Inflammatory macrophage (primary cell): ENCODE measurements at regions not wholly inside any gene's neighbourhood (a gene's known extent, or its start where the extent isn't known, plus 50 kb on each side); places are given as distances from the start of the nearest gene placed in this dataset.

Experiments used
- DNase-seq, 2 donors: peaks; one replicate each; pipeline ENCODE4 v3.0.0-alpha.2; 2020 to 2022

GRCh38 chr12:46131732-46132469 lies 136.9 kb downstream of the SLC38A1 start:
- DNase-seq, result no peak

GRCh38 chr12:46127656-46128055 lies 137.3 kb upstream of the SCAF11 start:
- no peak for DNase-seq

GRCh38 chr12:46126050-46126727 lies 135.8 kb upstream of the SCAF11 start:
- no peak for DNase-seq

- DNase-seq, result peak; percentile 43 to 57
Measured at GRCh38 chr12:46124848-46125619, 134.7 kb upstream of the SCAF11 start.

- no peak for DNase-seq
Measured at GRCh38 chr12:46124132-46124847, 133.9 kb upstream of the SCAF11 start.

- no peak for DNase-seq
Measured at GRCh38 chr12:46112364-46112763, 122.0 kb upstream of the SCAF11 start.

GRCh38 chr12:46111715-46112114 lies 121.3 kb upstream of the SCAF11 start:
- DNase-seq, result no peak

GRCh38 chr12:46110928-46111699 lies 120.7 kb upstream of the SCAF11 start:
- no peak for DNase-seq

GRCh38 chr12:46110223-46110611 lies 119.8 kb upstream of the SCAF11 start:
- no peak for DNase-seq

- DNase-seq, result no peak
Measured at GRCh38 chr12:46109343-46110222, 119.2 kb upstream of the SCAF11 start.

GRCh38 chr12:46108721-46109120 lies 118.3 kb upstream of the SCAF11 start:
- DNase-seq, result no peak

- no peak for DNase-seq
Measured at GRCh38 chr12:46107591-46107990, 117.2 kb upstream of the SCAF11 start.

- DNase-seq, result no peak
Measured at GRCh38 chr12:46105735-46106134, 115.4 kb upstream of the SCAF11 start.

- no peak for DNase-seq
Measured at GRCh38 chr12:46103559-46104383, 113.4 kb upstream of the SCAF11 start.

- DNase-seq, result no peak
Measured at GRCh38 chr12:46101485-46101869, 111.1 kb upstream of the SCAF11 start.

GRCh38 chr12:46100551-46101484 lies 110.4 kb upstream of the SCAF11 start:
- no peak for DNase-seq

- DNase-seq, result no peak
Measured at GRCh38 chr12:46089414-46090162, 99.2 kb upstream of the SCAF11 start.

- DNase-seq, result no peak
Measured at GRCh38 chr12:46087916-46088439, 97.6 kb upstream of the SCAF11 start.
